C4-2B (cell line): ENCODE measurements at regions not wholly inside any gene's neighbourhood (a gene's known extent, or its start where the extent isn't known, plus 50 kb on each side); places are given as distances from the start of the nearest gene placed in this dataset.

ENCODE experiments used
- ZFX ChIP-seq: fragments of 450-650 bp; IDR thresholded peaks from 2 replicates; pipeline ENCODE4 v1.6.1; 2017
- TF ChIP-seq, protein P1 (sequence below): fragments of 450-650 bp; conservative IDR thresholded peaks from 2 replicates; pipeline ENCODE4 v1.5.1; 2017; ENCODE audit warnings: mild to moderate bottlenecking

DNA sequence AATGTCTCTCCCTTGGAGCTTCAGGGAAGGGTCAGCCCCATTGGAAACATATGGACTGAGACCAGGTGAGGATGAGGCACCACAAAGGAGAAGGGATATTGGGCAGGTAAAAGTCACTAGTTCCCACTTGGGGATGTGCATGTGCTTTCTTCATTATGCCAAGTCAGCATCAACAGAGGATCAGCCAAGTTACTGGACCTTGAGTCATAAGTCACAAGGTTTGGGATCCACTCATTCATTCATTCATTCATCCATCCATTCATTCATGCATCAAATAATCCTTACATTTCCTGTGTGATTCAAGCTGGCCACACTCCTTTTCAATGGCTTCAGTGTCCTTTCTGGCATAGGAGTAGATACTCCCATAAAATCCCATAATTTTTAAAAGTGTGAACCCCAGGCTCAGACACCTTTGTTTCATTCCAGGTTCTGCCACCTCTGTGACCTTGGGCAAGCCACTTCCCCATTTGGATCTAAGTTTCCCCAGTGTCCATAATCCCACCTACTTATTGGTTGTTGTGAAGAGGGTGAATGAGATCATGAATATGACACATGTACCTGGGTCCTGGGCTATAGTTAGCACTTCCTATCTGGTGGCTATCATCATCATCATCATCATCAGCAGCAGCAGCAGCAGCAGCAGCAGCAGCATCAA, 162.1 kb upstream of the LHX5 start:
- TF ChIP-seq, protein P1, sequence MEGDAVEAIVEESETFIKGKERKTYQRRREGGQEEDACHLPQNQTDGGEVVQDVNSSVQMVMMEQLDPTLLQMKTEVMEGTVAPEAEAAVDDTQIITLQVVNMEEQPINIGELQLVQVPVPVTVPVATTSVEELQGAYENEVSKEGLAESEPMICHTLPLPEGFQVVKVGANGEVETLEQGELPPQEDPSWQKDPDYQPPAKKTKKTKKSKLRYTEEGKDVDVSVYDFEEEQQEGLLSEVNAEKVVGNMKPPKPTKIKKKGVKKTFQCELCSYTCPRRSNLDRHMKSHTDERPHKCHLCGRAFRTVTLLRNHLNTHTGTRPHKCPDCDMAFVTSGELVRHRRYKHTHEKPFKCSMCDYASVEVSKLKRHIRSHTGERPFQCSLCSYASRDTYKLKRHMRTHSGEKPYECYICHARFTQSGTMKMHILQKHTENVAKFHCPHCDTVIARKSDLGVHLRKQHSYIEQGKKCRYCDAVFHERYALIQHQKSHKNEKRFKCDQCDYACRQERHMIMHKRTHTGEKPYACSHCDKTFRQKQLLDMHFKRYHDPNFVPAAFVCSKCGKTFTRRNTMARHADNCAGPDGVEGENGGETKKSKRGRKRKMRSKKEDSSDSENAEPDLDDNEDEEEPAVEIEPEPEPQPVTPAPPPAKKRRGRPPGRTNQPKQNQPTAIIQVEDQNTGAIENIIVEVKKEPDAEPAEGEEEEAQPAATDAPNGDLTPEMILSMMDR: no peak
- no peak for TF ChIP-seq ZFX
